Ishikawa (cell line): ENCODE measurements at regions not wholly inside any gene's neighbourhood (a gene's known extent, or its start where the extent isn't known, plus 50 kb on each side); places are given as distances from the start of the nearest gene placed in this dataset.

Experiments
- CEBPB ChIP-seq: IDR thresholded peaks from 2 replicates; pipeline ENCODE4 v1.6.1; 2012
- CREB1 ChIP-seq: IDR thresholded peaks from 2 replicates; pipeline ENCODE4 v1.6.1; 2012; ENCODE audit warnings: low read depth
- EGR1 ChIP-seq: IDR thresholded peaks from 2 replicates; pipeline ENCODE4 v1.6.1; 2012
- EP300 ChIP-seq: IDR thresholded peaks from 2 replicates; pipeline ENCODE4 v1.6.1; 2012; ENCODE audit warnings: borderline replicate concordance
- FOXM1 ChIP-seq: IDR thresholded peaks from 2 replicates; pipeline ENCODE4 v1.6.1; 2012; ENCODE audit warnings: low read depth, borderline replicate concordance
- MAX ChIP-seq: IDR thresholded peaks from 2 replicates; pipeline ENCODE4 v1.6.1; 2012
- NFIC ChIP-seq: IDR thresholded peaks from 2 replicates; pipeline ENCODE4 v1.6.1; 2012
- RAD21 ChIP-seq: IDR thresholded peaks from 2 replicates; pipeline ENCODE4 v1.6.1; 2012; ENCODE audit warnings: low read depth
- REST ChIP-seq: IDR thresholded peaks from 2 replicates; pipeline ENCODE4 v1.6.1; 2012; ENCODE audit warnings: low read depth, mild to moderate bottlenecking
- TAF1 ChIP-seq: IDR thresholded peaks from 2 replicates; pipeline ENCODE4 v1.6.1; 2012; ENCODE audit warnings: low read depth, mild to moderate bottlenecking
- TCF12 ChIP-seq: IDR thresholded peaks from 2 replicates; pipeline ENCODE4 v1.6.1; 2012; ENCODE audit warnings: low read depth
- TEAD4 ChIP-seq: IDR thresholded peaks from 2 replicates; pipeline ENCODE4 v1.6.1; 2012
- USF1 ChIP-seq: IDR thresholded peaks from 2 replicates; pipeline ENCODE4 v1.6.1; 2012
- YY1 ChIP-seq: IDR thresholded peaks from 2 replicates; pipeline ENCODE4 v1.6.1; 2012; ENCODE audit warnings: low read depth
- ZBTB7A ChIP-seq: IDR thresholded peaks from 2 replicates; pipeline ENCODE4 v1.6.1; 2012; ENCODE audit warnings: low read depth

GRCh38 chr2:12002215-12002614 lies 255.8 kb downstream of the LPIN1 start:
- TF ChIP-seq CREB1 (no peak), TAF1 (no peak), FOXM1 (no peak), EP300 (no peak), YY1 (no peak), EGR1 (no peak), TEAD4 (no peak), RAD21 (no peak), ZBTB7A (no peak), NFIC (no peak), REST (no peak), TCF12 (no peak), MAX (no peak), CEBPB (no peak), USF1 (no peak)

GRCh38 chr2:12004713-12005112 lies 258.3 kb downstream of the LPIN1 start:
- TF ChIP-seq FOXM1 (no peak), TCF12 (no peak), ZBTB7A (no peak), YY1 (no peak), MAX (no peak), TEAD4 (no peak), EP300 (no peak), NFIC (no peak), TAF1 (no peak), RAD21 (no peak), EGR1 (no peak), CEBPB (no peak), USF1 (no peak)

- no peak for TF ChIP-seq ZBTB7A
- TF ChIP-seq MAX: peak; percentile 38; the same call in 1 of the 2 replicates
- peak; percentile 83 for TF ChIP-seq NFIC
These were observed 259.7 kb downstream of the LPIN1 start for GRCh38 chr2:12005886-12006681.

- peak; percentile 43; the same call in 1 of the 2 replicates for TF ChIP-seq TEAD4
- TF ChIP-seq EGR1: no peak
These were observed 260.4 kb downstream of the LPIN1 start for GRCh38 chr2:12006850-12007249.

GRCh38 chr2:12007282-12007681 lies 260.9 kb downstream of the LPIN1 start:
- no peak for TF ChIP-seq REST
- TF ChIP-seq RAD21: no peak
- TF ChIP-seq NFIC: no peak
- TF ChIP-seq CREB1: no peak
- no peak for TF ChIP-seq TCF12
- no peak for TF ChIP-seq YY1
- no peak for TF ChIP-seq ZBTB7A
- no peak for TF ChIP-seq EGR1
- TF ChIP-seq MAX: no peak
- no peak for TF ChIP-seq USF1
- TF ChIP-seq TEAD4: no peak
- no peak for TF ChIP-seq EP300
- TF ChIP-seq TAF1: no peak
- no peak for TF ChIP-seq FOXM1
- no peak for TF ChIP-seq CEBPB
